Esophagus muscularis mucosa (tissue), 4 donors: ENCODE measurements at regions not wholly inside any gene's neighbourhood (a gene's known extent, or its start where the extent isn't known, plus 50 kb on each side); places are given as distances from the start of the nearest gene placed in this dataset.

Experiments used
- DNase-seq: peaks from one replicate; pipeline ENCODE4 v3.0.0-alpha.2; 2017; ENCODE audit errors: extremely low spot score
- H3K27ac ChIP-seq, 4 donors: fragments of 200-600 bp; sonication (generic); replicated peaks in 1 of 4; 1 replicate in 3 of 4; 2 replicates in 1 of 4; pipeline ENCODE4 v1.5.1; 2016 to 2019; ENCODE audit warnings: mild to moderate bottlenecking in 1 of 4
- H3K27me3 ChIP-seq, 4 donors: fragments of 200-600 bp; sonication (generic); one replicate each; pipeline versions ENCODE4 v1.5.1 to v1.6.0; 2016 to 2019
- H3K36me3 ChIP-seq, 4 donors: fragments of 200-600 bp; sonication (generic); one replicate each; pipeline ENCODE4 v1.5.1; 2016 to 2019
- H3K4me1 ChIP-seq, 4 donors: fragments of 200-600 bp; sonication (generic); one replicate each; pipeline ENCODE4 v1.5.1; 2016 to 2019
- H3K4me3 ChIP-seq, 4 donors: fragments of 200-600 bp; sonication (generic); 1 replicate in 2 of 4; 2 replicates in 2 of 4; pipeline ENCODE4 v1.5.1; 2016 to 2019; ENCODE audit warnings: mild to moderate bottlenecking in 4 of 4, moderate library complexity in 1 of 4
- H3K9me3 ChIP-seq, 4 donors: fragments of 200-600 bp; sonication (generic); 1 replicate in 3 of 4; 2 replicates in 1 of 4; pipeline ENCODE4 v1.5.1; 2016 to 2019
- CTCF ChIP-seq, 3 experiments: fragments of 200-600 bp in 2 of 3; fragments of 450-650 bp in 1 of 3; sonication (generic) in 2 of 3; IDR thresholded peaks; one replicate each; pipeline ENCODE4 v1.5.1; 2017 to 2019; ENCODE audit warnings: antibody characterized with exemption in 3 of 3, mild to moderate bottlenecking in 2 of 3, moderate library complexity in 1 of 3
- EP300 ChIP-seq: sonication (generic); formaldehyde crosslinking; IDR thresholded peaks from one replicate; pipeline ENCODE4 v1.6.1; 2017; ENCODE audit warnings: antibody characterized with exemption
- POLR2A ChIP-seq: fragments of 450-650 bp; IDR thresholded peaks from one replicate; pipeline ENCODE4 v1.6.1; 2017; ENCODE audit warnings: antibody characterized with exemption, moderate library complexity, mild to moderate bottlenecking, low read depth
- POLR2AphosphoS5 ChIP-seq, 2 donors: sonication (generic); formaldehyde crosslinking; IDR thresholded peaks; one replicate each; pipeline ENCODE4 v1.6.1; 2017; ENCODE audit warnings: antibody characterized with exemption in 2 of 2
- WGBS: methylation state at CpG from one replicate; pipeline ENCODE4 v1.1.5; 2018; 5-methylcytosine and 5-hydroxymethylcytosine counted together
- intact Hi-C: fragments of 100-400 bp; cut with DNase I; formaldehyde crosslinking; loops from one replicate; pipeline ENCODE4 v1.15.1; 2023

GRCh38 chr16:86300746-86301481 lies 209.4 kb upstream of the FOXF1 start:
- WGBS: 65% methylated on average over 20 of the region's 20 CpGs
- TF ChIP-seq POLR2AphosphoS5 (IDR thresholded peaks at IDR 0.05) (no peak), POLR2A (no peak), EP300 (no peak), CTCF (IDR thresholded peaks at IDR 0.05) (no peak)
- H3K9me3 ChIP-seq: no peaks in the 10 kb centered on the region
- H3K4me1 ChIP-seq: peaks cover 3 to 51% (median 39%) of the 10 kb centered on the region in 4 donors
- no peaks in the 10 kb centered on the region for H3K36me3 ChIP-seq
- H3K4me3 ChIP-seq: peak overlapping the region in 2 of 4 donors; percentile 19 to 24
- peak overlapping the region in 1 of 4 donors; percentile 22 for H3K27ac ChIP-seq
- intact Hi-C loops: loop anchor here (5.0 to 10.0 kb wide), 2 partner anchors 106 to 216 kb away; no protein-coding TSS in a partner anchor
- H3K27me3 ChIP-seq: no peaks in the 10 kb centered on the region
- DNase-seq: no peak

- Histone ChIP-seq H3K27me3 (no peaks in the 10 kb centered on the region), H3K27ac (peak overlapping the region; percentile 92 to 97 (median 92)), H3K9me3 (no peaks in the 10 kb centered on the region), H3K36me3 (no peaks in the 10 kb centered on the region), H3K4me1 (peaks cover 3 to 59% (median 44%) of the 10 kb centered on the region in 4 donors), H3K4me3 (no peak overlapping the region)
- TF ChIP-seq POLR2AphosphoS5 (IDR thresholded peaks at IDR 0.05): no peak
- no peak for TF ChIP-seq CTCF (IDR thresholded peaks at IDR 0.05)
- TF ChIP-seq POLR2A: no peak
- TF ChIP-seq EP300: no peak
- no peak for DNase-seq
- WGBS: 86% methylated on average over 11 of the region's 11 CpGs
- intact Hi-C loops: loop anchor here (5.0 to 10.0 kb wide), 2 partner anchors 108 to 215 kb away; no protein-coding TSS in a partner anchor
These were observed 207.8 kb upstream of the FOXF1 start for GRCh38 chr16:86302421-86303109.

GRCh38 chr16:86303787-86304678 lies 206.3 kb upstream of the FOXF1 start:
- DNase-seq: no peak
- Histone ChIP-seq H3K27me3 (no peaks in the 10 kb centered on the region), H3K27ac (peak overlapping the region; percentile 92 to 97 (median 92)), H3K4me3 (peak overlapping the region; percentile 51 to 58 (median 52)), H3K36me3 (no peaks in the 10 kb centered on the region), H3K4me1 (peaks cover 3 to 51% (median 33%) of the 10 kb centered on the region in 4 donors), H3K9me3 (no peaks in the 10 kb centered on the region)
- peak; percentile 36 to 46 for TF ChIP-seq POLR2AphosphoS5 (IDR thresholded peaks at IDR 0.05)
- TF ChIP-seq POLR2A: no peak
- TF ChIP-seq EP300: no peak
- no peak for TF ChIP-seq CTCF (IDR thresholded peaks at IDR 0.05)
- WGBS: 28% methylated on average over 18 of the region's 41 CpGs
- intact Hi-C loops: loop anchor here (5.0 to 10.0 kb wide), 2 partner anchors 109 to 213 kb away; no protein-coding TSS in a partner anchor

- 81% methylated on average over 2 of the region's 2 CpGs for WGBS
These were observed 205.5 kb upstream of the FOXF1 start for GRCh38 chr16:86304868-86305267.

More at GRCh38 chr16:86304868-86305267, 205.5 kb upstream of the FOXF1 start:
- Histone ChIP-seq H3K27me3 (no peaks in the 10 kb centered on the region), H3K36me3 (no peaks in the 10 kb centered on the region), H3K27ac (peak overlapping the region; percentile 92 to 97 (median 92)), H3K9me3 (no peaks in the 10 kb centered on the region), H3K4me1 (peaks cover 3 to 51% (median 32%) of the 10 kb centered on the region in 4 donors), H3K4me3 (no peak overlapping the region)
- intact Hi-C loops: loop anchor here (5.0 to 10.0 kb wide), 3 partner anchors 37 to 212 kb away; no protein-coding TSS in a partner anchor
- TF ChIP-seq POLR2AphosphoS5 (IDR thresholded peaks at IDR 0.05) (no peak), POLR2A (no peak), CTCF (IDR thresholded peaks at IDR 0.05) (no peak), EP300 (no peak)
- no peak for DNase-seq
